ENCODE measurements at regions not wholly inside any gene's neighbourhood (a gene's known extent, or its start where the extent isn't known, plus 50 kb on each side); places are given as distances from the start of the nearest gene placed in this dataset.
"Not testable (repeated sequence)": the region's sequence is repeated elsewhere in the genome, so short reads cannot be mapped to it uniquely, and the experiment has no call there.

DNA sequence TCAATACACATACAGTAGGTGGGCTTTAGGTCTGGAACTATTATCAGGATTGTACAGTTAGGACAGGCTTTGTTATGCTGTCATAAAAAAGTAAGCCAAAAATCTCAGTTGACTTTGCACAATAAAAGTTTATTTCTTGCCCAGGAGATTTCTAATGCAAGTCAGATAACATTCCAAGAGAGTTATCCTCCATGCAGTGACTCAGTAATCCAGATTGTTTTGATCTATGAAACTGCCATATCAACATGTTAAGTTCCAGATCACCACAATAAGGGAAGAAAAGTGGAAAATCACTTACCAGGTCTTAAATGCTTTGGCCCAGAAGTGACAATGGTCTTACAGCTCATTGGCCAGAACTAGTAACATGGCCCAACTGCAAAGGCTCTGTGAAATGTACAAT is 636.2 kb upstream of the KLF12 start:
- DNase-seq: no peak

GRCh38 chr13:74769333-74769732 is 635.1 kb upstream of the KLF12 start:
- no peak for DNase-seq

DNA sequence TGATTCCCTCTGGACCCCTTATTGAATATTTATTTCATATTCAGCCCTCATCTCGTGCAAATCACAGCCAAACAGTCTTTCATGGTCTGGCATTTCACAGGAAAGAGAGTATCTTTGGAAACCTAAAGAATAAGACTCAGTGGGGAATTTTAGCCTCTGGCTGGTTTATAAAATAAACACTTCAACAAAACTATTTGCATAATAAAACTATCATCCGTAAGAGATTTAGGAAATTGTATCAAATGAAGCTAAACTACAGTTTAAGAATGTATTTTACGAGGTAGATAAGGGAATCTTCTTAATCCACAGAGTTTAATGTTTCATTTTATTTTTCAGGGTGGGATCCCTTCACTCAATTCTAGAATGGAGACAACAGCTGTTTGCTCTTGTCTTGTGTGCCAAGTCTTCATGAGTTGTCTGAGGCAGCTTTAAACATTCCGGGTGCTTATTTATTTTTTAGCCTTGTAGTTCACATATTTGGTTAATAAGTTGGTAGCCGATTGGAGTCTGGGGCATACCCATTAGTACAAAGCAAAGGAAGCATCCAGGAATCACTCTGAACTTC is 634.4 kb upstream of the KLF12 start:
- DNase-seq: no peak

- no peak for DNase-seq
Observed at GRCh38 chr13:74767050-74767449, 632.8 kb upstream of the KLF12 start.

- no peak for DNase-seq
Observed at GRCh38 chr13:74765955-74766354, 631.8 kb upstream of the KLF12 start.

- no peak for DNase-seq
Observed at GRCh38 chr13:74761801-74762757, 627.9 kb upstream of the KLF12 start.

- DNase-seq: no peak
Observed at GRCh38 chr13:74758188-74758587, 624.0 kb upstream of the KLF12 start.

DNA sequence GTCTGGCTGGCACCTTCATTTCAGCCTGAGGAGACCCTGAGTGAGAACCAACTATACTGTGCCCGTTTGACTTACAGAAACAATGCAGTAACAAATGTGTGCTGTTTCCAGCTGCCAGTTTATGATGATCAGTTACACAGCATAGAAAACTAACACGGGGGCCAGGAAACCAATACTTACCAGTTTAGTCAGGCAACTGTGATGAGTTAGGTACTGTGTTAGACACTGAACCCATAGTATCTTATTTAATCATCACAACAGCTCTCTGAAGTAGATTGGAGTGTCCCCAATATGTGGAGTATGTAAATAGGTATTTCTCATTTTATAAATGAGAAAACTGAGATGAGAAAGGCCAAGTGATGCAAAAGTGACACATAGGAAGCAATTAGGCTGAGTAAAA is 620.9 kb upstream of the KLF12 start:
- no peak for DNase-seq

DNA sequence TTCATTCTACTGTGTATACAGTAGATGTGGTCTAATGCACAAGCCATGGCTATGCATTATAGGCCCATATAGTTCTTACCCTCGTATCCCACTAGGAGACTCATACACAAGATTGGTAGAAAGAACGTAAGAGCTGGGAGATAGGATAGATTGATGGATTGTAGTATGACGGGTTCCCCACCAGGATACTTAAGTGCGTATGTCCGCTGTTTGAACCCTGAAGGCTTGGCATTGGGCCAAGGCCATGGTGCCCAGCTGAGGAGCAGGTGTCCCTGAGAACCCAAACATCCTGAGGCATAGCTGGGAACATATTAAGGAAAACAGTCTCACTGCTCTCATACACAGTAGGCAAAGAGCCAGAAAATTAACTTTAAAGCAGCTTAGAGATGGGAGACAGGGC is 617.5 kb upstream of the KLF12 start:
- no peak for DNase-seq

DNA sequence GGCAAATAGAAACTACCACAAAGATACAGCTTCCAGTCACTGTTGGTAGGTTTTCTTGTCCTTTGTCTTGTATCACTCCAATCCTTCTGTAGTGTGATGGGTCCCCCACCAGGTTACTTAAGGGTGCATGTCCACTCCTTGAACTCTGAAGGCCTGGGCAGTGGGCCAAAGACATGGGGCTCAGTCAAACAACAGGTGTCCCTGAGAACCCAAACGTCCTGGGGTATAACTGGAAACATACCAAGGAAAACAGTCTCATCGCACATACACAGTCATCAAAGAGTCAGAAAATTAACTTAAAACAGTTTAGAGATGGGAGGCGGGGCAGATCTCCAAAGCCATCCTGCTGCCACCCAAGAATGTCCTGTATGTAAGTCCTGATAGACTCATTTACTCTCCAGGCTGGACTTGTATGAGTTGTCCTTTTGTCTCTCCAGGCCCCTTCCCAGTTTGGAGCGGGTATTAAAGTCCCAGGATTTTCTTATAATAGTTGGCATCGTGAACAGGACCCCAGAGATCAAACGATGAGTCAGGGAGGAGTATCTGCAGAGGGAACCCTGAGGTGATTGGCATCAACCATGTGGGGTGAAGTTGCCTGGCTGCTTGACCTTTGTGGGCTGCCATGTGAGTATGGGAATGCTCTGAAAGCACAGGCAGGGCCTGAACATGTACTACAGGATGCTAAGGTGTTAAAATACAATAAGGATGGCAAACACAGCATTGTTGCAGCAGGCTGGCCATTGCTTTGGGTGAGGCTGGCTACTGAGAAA is 613.2 kb upstream of the KLF12 start:
- DNase-seq: no peak

DNA sequence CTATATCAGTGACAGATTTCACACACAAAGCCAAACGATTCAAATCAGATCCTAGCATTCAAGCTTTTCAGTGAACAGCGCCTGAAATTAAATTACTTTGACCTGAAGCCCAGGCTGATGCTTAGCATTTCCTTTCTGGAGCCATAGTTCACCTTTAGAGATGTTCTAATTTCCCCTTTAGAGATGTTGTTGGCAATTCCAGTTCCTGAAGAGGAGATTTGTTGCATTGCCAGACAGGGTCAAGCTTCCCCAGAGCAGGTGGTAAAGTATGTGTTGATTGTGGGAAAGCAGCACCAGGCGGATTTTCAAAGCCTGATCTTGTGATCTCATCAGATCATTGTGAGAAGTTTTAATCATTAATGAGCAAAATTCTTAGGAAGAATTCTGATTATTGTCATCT is 609.8 kb upstream of the KLF12 start:
- DNase-seq: no peak

- no peak for DNase-seq
Observed at GRCh38 chr13:74741732-74742131, 607.5 kb upstream of the KLF12 start.

DNA sequence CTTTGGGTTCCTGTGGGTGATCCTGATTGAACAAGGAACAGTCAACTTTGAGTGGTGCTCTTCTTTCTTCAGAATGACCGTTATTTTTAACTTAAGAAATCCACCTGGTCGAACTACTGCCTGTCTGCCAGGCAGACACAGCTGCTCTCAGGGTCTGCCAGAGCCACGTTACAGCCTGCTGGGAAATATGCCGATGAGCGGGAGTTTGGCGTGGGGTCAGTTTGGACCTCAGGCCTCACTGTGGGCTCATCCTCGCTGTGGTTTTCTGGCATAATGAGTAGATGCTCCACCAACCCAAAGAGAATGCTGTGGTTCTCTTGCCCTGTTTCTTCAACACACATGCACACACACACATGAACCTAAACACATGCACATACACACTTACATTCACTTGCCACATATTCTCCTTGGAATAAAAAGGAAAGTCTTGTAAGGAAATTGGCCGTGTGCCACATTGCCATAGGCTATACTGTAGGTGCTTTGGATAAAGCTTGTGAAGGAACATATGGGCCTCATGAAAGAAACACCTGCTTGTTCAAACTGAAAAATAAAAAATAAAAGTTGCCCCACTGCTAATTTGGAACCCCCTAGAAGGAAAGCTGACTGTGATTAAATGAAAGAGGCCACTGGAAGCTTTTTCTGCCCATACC is 598.7 kb upstream of the KLF12 start:
- DNase-seq: no peak

DNA sequence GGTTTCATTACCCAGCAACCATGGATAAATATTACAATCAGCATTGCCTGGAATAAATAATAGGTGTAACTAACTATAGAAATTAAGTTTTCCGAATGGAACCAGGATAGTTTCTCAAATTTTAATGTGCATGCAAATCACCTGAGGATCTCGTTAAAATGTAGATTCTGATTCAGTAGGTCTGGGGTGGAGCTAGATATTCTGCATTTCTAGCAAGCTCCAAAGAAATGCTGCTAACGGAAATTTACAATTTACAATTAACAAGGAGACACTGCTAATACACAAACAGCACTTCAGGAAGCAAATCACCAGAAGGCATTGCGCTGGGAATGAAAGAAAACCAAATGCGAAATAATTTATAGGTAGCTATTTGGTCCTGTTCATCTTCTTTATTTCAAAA is 597.5 kb upstream of the KLF12 start:
- DNase-seq: no peak

DNA sequence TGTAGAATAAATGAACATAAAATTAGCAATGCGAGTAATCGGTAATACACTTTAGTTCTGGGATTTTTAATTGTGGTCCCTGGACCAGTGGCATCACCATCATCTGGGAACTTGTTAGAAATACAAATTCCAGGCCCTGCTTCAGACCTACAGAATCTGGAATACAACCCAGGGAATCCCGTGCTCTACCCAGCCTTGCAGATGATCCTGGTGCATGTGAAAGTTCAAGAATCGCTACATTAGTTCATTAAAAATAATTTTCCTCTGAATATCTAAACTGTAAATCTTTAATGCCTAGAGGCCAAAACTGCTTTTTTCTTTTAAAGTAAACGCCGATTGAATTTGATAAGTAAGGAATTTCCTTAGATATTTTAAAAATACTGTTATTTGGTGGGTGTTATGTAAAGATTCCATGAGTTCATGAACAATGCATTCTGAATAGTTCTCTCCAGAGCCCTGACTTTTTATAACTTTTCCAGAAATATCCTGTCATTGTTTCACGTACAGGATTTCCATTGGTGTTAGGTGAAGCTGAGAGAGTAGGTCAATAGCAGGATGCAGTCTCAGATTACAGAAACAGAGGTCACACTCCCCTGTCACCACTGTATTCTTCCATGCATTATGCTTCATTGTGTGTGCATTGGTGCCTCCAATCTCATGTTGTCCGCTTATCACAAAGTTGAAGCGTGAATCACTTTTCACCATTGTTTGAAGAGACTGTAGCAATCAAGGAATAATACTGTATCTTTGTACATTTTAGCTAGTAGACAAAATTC is 596.5 kb upstream of the KLF12 start:
- no peak for DNase-seq

DNA sequence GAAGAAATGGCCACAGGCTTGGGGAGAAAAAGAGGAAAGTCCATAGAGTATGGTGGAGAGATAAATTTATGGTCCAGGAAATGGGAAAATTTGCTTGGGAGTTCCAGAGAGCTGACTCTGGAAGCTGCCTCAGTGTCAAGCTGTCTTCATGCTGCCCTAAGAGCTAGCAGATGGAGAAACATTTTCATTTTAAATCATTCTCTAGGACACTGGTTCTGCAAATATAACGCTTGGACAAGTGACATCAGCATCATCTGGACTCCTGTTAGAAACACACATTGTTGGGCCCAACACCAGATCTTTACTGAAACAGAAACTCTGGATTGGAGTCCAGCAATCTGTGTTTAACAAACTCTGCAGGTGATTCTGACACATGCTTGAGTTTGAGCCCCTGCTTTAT is 592.0 kb upstream of the KLF12 start:
- DNase-seq: no peak

- not testable (repeated sequence) for DNase-seq
Observed at GRCh38 chr13:74718232-74718842, 584.1 kb upstream of the KLF12 start.

- DNase-seq: no peak
Observed at GRCh38 chr13:74715718-74716117, 581.5 kb upstream of the KLF12 start.

GRCh38 chr13:74710006-74710405 is 575.8 kb upstream of the KLF12 start:
- DNase-seq: no peak

GRCh38 chr13:74709226-74709625 is 575.0 kb upstream of the KLF12 start:
- DNase-seq: no peak

GRCh38 chr13:74708629-74709028 is 574.4 kb upstream of the KLF12 start:
- no peak for DNase-seq

GRCh38 chr13:74707291-74707690 is 573.1 kb upstream of the KLF12 start:
- no peak for DNase-seq
